Stimulated activated CD4-positive, alpha-beta T cell treated with anti-CD3 and anti-CD28 coated beads, Interleukin-12 subunit alpha, Interleukin-12 subunit beta, amount 100 ng/mL, for 48 hours (primary cell): ENCODE measurements at regions not wholly inside any gene's neighbourhood (a gene's known extent, or its start where the extent isn't known, plus 50 kb on each side); places are given as distances from the start of the nearest gene placed in this dataset.
"Not testable (repeated sequence)": the region's sequence is repeated elsewhere in the genome, so short reads cannot be mapped to it uniquely, and the experiment has no call there.

Experiments
- DNase-seq, 3 donors: peaks; one replicate each; pipeline ENCODE4 v3.0.0-alpha.2; 2020; ENCODE audit warnings: low read depth in 2 of 3, low spot score in 1 of 3

DNA sequence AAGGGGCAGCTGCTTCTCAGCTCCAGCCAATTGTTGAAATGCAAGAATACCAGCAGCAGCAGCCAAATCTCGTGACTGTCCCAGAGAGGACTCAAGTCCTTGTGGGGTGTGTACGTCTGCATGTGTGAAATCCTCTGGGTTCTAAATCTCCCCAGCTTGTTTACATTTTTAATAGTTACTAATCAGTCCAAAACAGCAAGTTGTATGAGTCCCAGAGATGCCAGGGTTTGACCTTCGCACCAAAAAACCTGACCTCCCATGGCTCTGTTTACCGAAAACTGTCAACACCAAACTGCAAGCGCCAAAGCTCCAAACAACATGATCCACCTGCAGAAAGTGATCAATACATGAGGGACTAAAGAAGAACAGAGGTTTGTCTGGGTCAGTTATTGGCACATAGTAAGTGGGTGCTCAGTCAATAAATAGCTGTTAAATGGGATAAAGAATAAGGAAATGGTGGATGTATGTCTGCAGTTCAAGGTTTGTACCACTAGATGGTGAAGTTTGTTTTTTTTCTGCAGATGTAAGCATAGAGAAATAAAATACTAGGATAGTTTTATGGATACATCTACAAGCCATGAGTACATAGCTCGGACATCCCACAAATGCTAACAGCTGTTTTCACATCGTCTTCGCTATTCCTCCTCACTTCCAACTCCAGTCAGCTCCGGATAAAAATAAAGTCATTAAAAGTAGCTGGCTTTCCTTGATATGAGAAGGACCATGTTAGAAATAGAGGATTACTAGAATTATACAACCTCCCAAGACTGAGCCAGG lies 85.3 kb upstream of the ADRB2 start:
- DNase-seq: peak in 1 of 3 donors; percentile 27

GRCh38 chr5:148741766-148742165 lies 84.6 kb upstream of the ADRB2 start:
- not testable (repeated sequence) for DNase-seq

DNA sequence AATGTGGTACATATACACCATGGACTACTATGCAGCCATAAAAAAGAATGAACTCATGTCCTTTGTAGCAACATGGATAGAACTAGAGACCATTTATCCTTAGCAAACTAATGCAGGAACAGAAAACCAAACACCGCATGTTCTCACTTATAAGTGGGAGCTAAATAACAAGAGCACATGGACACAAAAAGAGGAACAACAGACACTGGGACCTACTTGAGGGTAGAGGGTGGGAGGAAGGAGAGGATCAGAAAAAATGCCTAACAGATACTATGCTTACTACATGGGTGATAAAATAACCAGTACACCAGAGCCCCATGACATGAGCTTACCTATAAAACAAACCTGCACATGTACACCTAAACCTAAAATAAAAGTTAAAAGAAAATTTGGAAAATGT lies 82.0 kb upstream of the ADRB2 start:
- not testable (repeated sequence) for DNase-seq

- DNase-seq: no peak
These were observed 79.4 kb upstream of the ADRB2 start for GRCh38 chr5:148746826-148747535.

- no peak for DNase-seq
These were observed 78.9 kb upstream of the ADRB2 start for GRCh38 chr5:148747536-148747906.

GRCh38 chr5:148748702-148749392 lies 77.6 kb upstream of the ADRB2 start:
- no peak for DNase-seq

- DNase-seq: no peak
These were observed 75.8 kb upstream of the ADRB2 start for GRCh38 chr5:148750614-148751013.

DNA sequence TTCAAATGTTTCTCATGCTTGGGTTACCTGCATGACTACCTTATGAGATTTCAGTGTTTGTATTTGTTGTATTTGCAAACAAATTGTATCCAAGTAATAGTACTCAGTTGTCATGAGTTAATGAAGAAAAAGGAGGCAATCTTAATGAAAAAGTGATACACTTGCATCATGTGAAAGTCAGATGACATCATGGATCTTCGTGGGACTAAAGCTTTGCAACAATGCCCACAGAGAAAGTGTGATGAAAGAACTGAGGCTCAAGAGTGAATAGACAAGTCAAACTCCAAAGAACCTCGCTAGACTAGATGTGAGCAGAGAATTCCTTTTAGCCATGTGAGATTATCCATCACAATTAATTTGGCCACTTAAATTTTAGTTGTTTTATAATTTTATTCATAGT lies 75.4 kb upstream of the ADRB2 start:
- DNase-seq: no peak

DNA sequence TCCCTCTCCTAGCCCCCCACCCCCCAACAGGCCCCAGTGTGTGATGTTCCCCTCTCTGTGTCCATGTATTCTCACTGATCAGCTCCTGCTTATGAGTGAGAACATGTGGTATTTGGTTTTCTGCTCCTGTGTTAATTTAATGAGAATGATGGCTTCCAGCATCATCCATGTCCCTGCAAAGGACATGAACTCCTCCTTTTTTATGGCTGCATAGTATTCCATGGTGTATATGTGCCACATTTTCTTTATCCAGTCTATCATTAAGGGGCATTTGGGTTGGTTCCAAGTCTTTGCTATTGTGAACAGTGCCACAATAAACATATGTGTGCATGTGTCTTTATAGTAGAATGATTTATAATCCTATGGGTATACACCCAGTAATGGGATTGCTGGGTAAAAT lies 74.0 kb upstream of the ADRB2 start:
- not testable (repeated sequence) for DNase-seq

DNA sequence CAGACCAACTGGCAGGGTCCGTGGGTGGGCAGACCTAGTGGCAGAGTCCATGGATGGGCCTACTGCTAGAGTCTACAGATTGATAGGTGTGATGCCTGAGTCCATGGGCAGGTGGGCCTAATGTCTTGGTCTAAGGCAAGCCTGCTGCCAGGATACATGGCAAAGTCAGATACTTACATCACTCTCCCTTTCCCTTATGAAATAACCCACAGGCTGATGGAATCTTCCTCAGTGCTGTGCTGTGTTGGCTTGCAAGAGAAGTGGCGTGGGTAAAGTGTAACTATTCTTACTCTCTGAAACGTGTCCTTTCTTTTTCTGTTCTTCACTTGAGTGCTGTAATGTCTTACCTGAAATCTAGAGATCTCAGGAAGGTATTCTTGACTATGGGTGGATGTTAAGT lies 67.3 kb upstream of the ADRB2 start:
- no peak for DNase-seq

GRCh38 chr5:148760945-148761638 lies 65.3 kb upstream of the ADRB2 start:
- no peak for DNase-seq

DNA sequence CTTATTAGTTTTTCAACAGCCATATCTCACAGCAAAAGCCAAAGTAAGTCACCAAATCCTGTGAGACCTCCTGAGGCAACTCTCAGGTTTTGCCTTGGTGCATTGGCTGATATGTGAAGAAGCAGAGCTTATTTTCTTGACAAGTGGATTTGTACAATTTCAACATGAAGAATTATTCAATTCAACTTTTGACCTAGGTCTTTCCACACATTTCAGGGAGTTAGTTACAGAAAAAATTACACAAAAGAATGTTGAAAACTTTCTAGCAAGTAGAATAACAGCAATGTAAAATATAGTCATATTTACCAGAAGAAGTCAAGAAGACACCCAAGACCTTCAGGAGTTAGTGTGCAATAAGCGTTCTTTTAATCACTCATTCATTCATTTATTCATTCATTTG lies 62.4 kb upstream of the ADRB2 start:
- DNase-seq: no peak

GRCh38 chr5:148765061-148765460 lies 61.4 kb upstream of the ADRB2 start:
- no peak for DNase-seq

GRCh38 chr5:148768806-148769415 lies 57.5 kb upstream of the ADRB2 start:
- DNase-seq: no peak

- DNase-seq: no peak
These were observed 56.5 kb upstream of the ADRB2 start for GRCh38 chr5:148769941-148770340.

GRCh38 chr5:148774313-148774712 lies 52.1 kb upstream of the ADRB2 start:
- no peak for DNase-seq

DNA sequence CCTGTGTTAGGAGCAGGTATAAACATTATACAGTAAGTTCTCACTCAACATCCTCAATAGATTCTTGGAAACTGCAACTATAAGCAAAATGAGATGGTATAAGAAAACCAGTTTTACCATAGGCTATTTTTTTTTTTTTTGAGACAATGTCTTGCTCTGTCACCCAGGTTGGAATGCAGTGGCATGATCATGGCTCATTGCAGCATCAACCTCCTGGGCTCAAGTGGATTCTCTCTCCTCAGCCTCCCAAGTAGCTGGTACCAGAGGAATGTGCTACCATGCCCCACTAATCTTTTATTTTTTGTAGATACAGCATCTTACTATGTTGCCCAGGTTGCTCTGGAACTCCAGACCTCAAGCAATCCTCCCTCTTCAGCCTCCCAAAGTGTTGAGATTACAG lies 50.1 kb upstream of the ADRB2 start:
- DNase-seq: no peak
